Endothelial cell of umbilical vein (primary cell): ENCODE measurements at regions not wholly inside any gene's neighbourhood (a gene's known extent, or its start where the extent isn't known, plus 50 kb on each side); places are given as distances from the start of the nearest gene placed in this dataset.

Experiments
- BruUV-seq: library from RNA; stranded (reverse); fragments of 400-500 nt; replicated peaks from 2 replicates; lab custom pipeline; 2021; lab: Mats Ljungman, UMichigan
- CTCF ChIA-PET: fragments of 300-600, 350-600 bp; sonication (Branson Sonifier 250); formaldehyde crosslinking; loops from one replicate; lab custom pipeline; 2021; ENCODE audit warnings: antibody characterized with exemption, inconsistent platforms; lab: Charles Lee
- POLR2A ChIA-PET: fragments of 300-600, 350-600 bp; sonication (Branson Sonifier 250); formaldehyde crosslinking; loops from one replicate; lab custom pipeline; 2021; ENCODE audit warnings: antibody characterized with exemption, inconsistent platforms; lab: Charles Lee
- DNase-seq: peaks from one replicate; pipeline ENCODE4 v3.0.0-alpha.2; 2011; ENCODE audit warnings: low read depth, low spot score
- FAIRE-seq: peaks from 2 replicates; lab custom pipeline; 2011; peaks lifted over from hg19 to GRCh38; lab: Jason Lieb, UNC
- H2AFZ ChIP-seq: 2 replicates; pipeline ENCODE4 v1.6.0; 2012; ENCODE audit warnings: low read depth, low read length, control low read depth, inconsistent platforms
- H3K27ac ChIP-seq: 2 replicates; pipeline ENCODE4 v1.5.1; 2011; ENCODE audit warnings: low read depth, mild to moderate bottlenecking, control low read depth, low read length, moderate library complexity; ENCODE audit not compliant: insufficient read depth
- H3K27me3 ChIP-seq, 2 experiments: 2 replicates each; pipeline versions ENCODE4 v1.6.0 to v1.6.1; 2011; ENCODE audit warnings: low read length in 2 of 2, mixed read lengths in 1 of 2; ENCODE audit not compliant: control insufficient read depth in 2 of 2, insufficient read depth in 2 of 2
- H3K36me3 ChIP-seq, 2 experiments: 2 replicates in 1 of 2; 3 replicates in 1 of 2; pipeline ENCODE4 v1.5.1; 2011; ENCODE audit warnings: low read length in 2 of 2, mild to moderate bottlenecking in 1 of 2, moderate library complexity in 1 of 2; ENCODE audit not compliant: control insufficient read depth in 2 of 2, insufficient read depth in 2 of 2; ENCODE audit errors: extremely low read depth in 1 of 2
- H3K4me1 ChIP-seq: 3 replicates; pipeline ENCODE4 v1.5.1; 2011; ENCODE audit warnings: mild to moderate bottlenecking, low read length; ENCODE audit not compliant: control insufficient read depth, insufficient read depth; ENCODE audit errors: extremely low read depth
- H3K4me2 ChIP-seq: 2 replicates; pipeline ENCODE4 v1.6.1; 2011; ENCODE audit warnings: low read length, control low read depth, mixed read lengths; ENCODE audit not compliant: insufficient read depth
- H3K4me3 ChIP-seq, 3 experiments: fragments of 200-600 bp in 1 of 3; sonication (generic), shearing (Covaris generic) in 1 of 3; replicated peaks in 1 of 3; 2 replicates each; pipeline ENCODE4 v1.5.1; 2011 to 2016; ENCODE audit warnings: control low read depth in 3 of 3, low read length in 3 of 3, mild to moderate bottlenecking in 2 of 3, inconsistent platforms in 1 of 3, low read depth in 1 of 3, moderate library complexity in 1 of 3; ENCODE audit not compliant: insufficient read depth in 1 of 3
- H3K79me2 ChIP-seq: 2 replicates; pipeline ENCODE4 v1.6.0; 2012; ENCODE audit warnings: low read length, inconsistent platforms; ENCODE audit not compliant: control insufficient read depth, insufficient read depth
- H3K9ac ChIP-seq: replicated peaks from 2 replicates; pipeline ENCODE3; 2011; ENCODE audit warnings: low read length, control low read depth; ENCODE audit not compliant: insufficient read depth; ENCODE audit errors: extremely low read depth
- H3K9me1 ChIP-seq: replicated peaks from 3 replicates; pipeline ENCODE4 v1.6.0; 2011; ENCODE audit warnings: mild to moderate bottlenecking, low read length; ENCODE audit not compliant: control insufficient read depth, insufficient read depth; ENCODE audit errors: extremely low read depth
- H3K9me3 ChIP-seq: replicated peaks from 2 replicates; pipeline ENCODE4 v1.5.1; 2012; ENCODE audit warnings: low read length, inconsistent platforms; ENCODE audit not compliant: control insufficient read depth, insufficient read depth
- H4K20me1 ChIP-seq: replicated peaks from 2 replicates; pipeline ENCODE3; 2011; ENCODE audit warnings: mild to moderate bottlenecking, low read length; ENCODE audit not compliant: control insufficient read depth, insufficient read depth; ENCODE audit errors: extremely low read depth
- CTCF ChIP-seq, 2 donors: IDR thresholded peaks; 1 replicate in 1 of 2; 2 replicates in 1 of 2; pipeline ENCODE4 v1.5.1; 2011; ENCODE audit warnings: low read length in 2 of 2, mild to moderate bottlenecking in 2 of 2, moderate library complexity in 2 of 2, control low read depth in 1 of 2, inconsistent platforms in 1 of 2, low read depth in 1 of 2; ENCODE audit not compliant: insufficient read depth in 1 of 2; ENCODE audit errors: extremely low read depth in 1 of 2
- EZH2 ChIP-seq: IDR thresholded peaks from 2 replicates; pipeline ENCODE4 v1.6.1; 2012; ENCODE audit warnings: borderline replicate concordance, low read depth, mild to moderate bottlenecking, moderate library complexity, low read length, inconsistent platforms; ENCODE audit not compliant: severe bottlenecking
- FOS ChIP-seq: IDR thresholded peaks from 2 replicates; pipeline ENCODE4 v1.6.1; 2011; ENCODE audit warnings: mild to moderate bottlenecking, low read length, moderate library complexity, borderline replicate concordance; ENCODE audit not compliant: insufficient read depth
- GATA2 ChIP-seq: IDR thresholded peaks from 2 replicates; pipeline ENCODE4 v1.7.0; 2011; ENCODE audit warnings: low read depth, mild to moderate bottlenecking, moderate library complexity, mixed read lengths, low read length; ENCODE audit not compliant: insufficient read length, insufficient read depth
- JUN ChIP-seq: IDR thresholded peaks from 2 replicates; pipeline ENCODE4 v1.6.1; 2011; ENCODE audit warnings: borderline replicate concordance, low read depth; ENCODE audit not compliant: insufficient read length, insufficient read depth
- MAX ChIP-seq: IDR thresholded peaks from 2 replicates; pipeline ENCODE4 v1.6.1; 2011; ENCODE audit not compliant: insufficient read depth, insufficient read length
- MYC ChIP-seq: IDR thresholded peaks from one replicate; pipeline ENCODE4 v1.6.1; 2011; ENCODE audit warnings: mild to moderate bottlenecking, low read depth, low read length
- POLR2A ChIP-seq: IDR thresholded peaks from 2 replicates; pipeline ENCODE4 v1.6.1; 2012; ENCODE audit warnings: low read depth, mild to moderate bottlenecking, control low read depth, low read length
- POLR2AphosphoS5 ChIP-seq: IDR thresholded peaks from 2 replicates; pipeline ENCODE4 v1.6.1; 2012; ENCODE audit warnings: low read depth, mild to moderate bottlenecking, control low read depth, low read length, moderate library complexity; ENCODE audit not compliant: insufficient read depth
- dilution Hi-C: fragments of 300-500 bp; cut with MboI; formaldehyde crosslinking; loops from one replicate; pipeline ENCODE4 v1.15.0; 2019; ENCODE audit warnings: low sequenced_read_pairs; ENCODE audit not compliant: extremely low pct_ligation_motif_present
- intact Hi-C: fragments of 100-400 bp; cut with micrococcal nuclease; formaldehyde crosslinking; loops from one replicate; pipeline ENCODE4 v1.10.0; 2022

DNA sequence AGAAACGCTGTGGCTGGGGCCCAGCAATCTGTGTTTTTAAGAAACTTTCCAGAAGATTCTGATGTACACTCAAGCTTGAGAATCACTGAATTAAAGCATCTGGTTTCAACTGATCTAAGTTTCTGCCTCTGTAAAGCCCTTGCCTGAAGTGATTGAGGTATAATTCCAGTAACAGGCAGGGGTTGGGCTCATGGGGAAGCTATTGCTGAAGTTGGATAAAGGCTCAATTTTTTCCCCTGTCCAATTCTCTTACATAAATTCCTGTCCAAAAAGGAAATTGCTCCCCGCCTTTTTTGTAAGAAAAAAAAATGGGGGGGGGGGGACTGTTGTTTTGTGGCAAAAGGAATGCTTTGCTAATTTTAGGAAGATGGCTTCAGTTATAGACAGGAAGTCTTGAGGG lies 337.4 kb downstream of the NUAK1 start:
- no peak overlapping the region for H3K4me2 ChIP-seq
- TF ChIP-seq MYC, result no peak
- no peak for TF ChIP-seq JUN
- no peak for TF ChIP-seq GATA2
- TF ChIP-seq EZH2, result no peak
- TF ChIP-seq FOS, result no peak
- no peak for TF ChIP-seq POLR2AphosphoS5
- TF ChIP-seq CTCF (IDR thresholded peaks at IDR 0.05; ENCODE audit: extremely low read depth in 1 of 2, insufficient read depth in 1 of 2, low read depth in 1 of 2, low read length in 2 of 2), result no peak
- TF ChIP-seq MAX, result no peak
- no peak for TF ChIP-seq POLR2A
- H3K9ac ChIP-seq, result no peak overlapping the region
- no peaks in the 10 kb centered on the region for H3K9me3 ChIP-seq
- no peak overlapping the region for H2AFZ ChIP-seq
- no peaks in the 10 kb centered on the region for H3K36me3 ChIP-seq
- ChIA-PET CTCF (no interaction called here), POLR2A (no interaction called here)
- intact Hi-C loops (no loop called here), dilution Hi-C loops (no loop called here)
- H3K79me2 ChIP-seq, result no peaks in the 10 kb centered on the region
- peaks cover 0 to 3% of the 10 kb centered on the region in 2 experiments for H3K27me3 ChIP-seq
- FAIRE-seq (no peak), DNase-seq (no peak)
- H3K27ac ChIP-seq, result no peak overlapping the region
- H3K9me1 ChIP-seq, result no peaks in the 10 kb centered on the region
- no peaks in the 10 kb centered on the region for H3K4me1 ChIP-seq
- H3K4me3 ChIP-seq, result no peak overlapping the region
- no peaks in the 10 kb centered on the region for H4K20me1 ChIP-seq
- BruUV-seq, result no TSS peak
